K562 (cell line): ENCODE measurements at regions not wholly inside any gene's neighbourhood (a gene's known extent, or its start where the extent isn't known, plus 50 kb on each side); places are given as distances from the start of the nearest gene placed in this dataset.

Experiments
- ATAC-seq: fragments of 200-7000 bp; cut with Tn5 transposase; 3 replicates; pipeline ENCODE4 v1.9.1; 2020; ENCODE audit warnings: moderate library complexity
- BruUV-seq: library from RNA; stranded (reverse); fragments of 400-500 nt; replicated peaks from 2 replicates; lab custom pipeline; 2021; lab: Mats Ljungman, UMichigan
- CTCF ChIA-PET: fragments of 300-600 bp; formaldehyde crosslinking; extraction: SDS; loops from one replicate; lab custom pipeline; 2021; ENCODE audit warnings: low intra/inter-chr PET ratio; lab: Yijun Ruan, JAX
- POLR2A ChIA-PET: fragments of 300-600, 350-650 bp; sonication (Branson Sonifier 250); formaldehyde crosslinking; extraction: SDS; loops from one replicate; lab custom pipeline; 2021; ENCODE audit warnings: antibody characterized with exemption, inconsistent platforms; lab: Yijun Ruan, JAX
- DNase-seq, 4 experiments: peaks; one replicate each; pipeline versions ENCODE4 v3.0.0 to v3.0.0-alpha.2; 2011 to 2018; ENCODE audit warnings: low spot score in 3 of 4, mixed read lengths in 3 of 4; ENCODE audit errors: extremely low read depth in 1 of 4
- FAIRE-seq: peaks from 2 replicates; lab custom pipeline; 2011; peaks lifted over from hg19 to GRCh38; lab: Jason Lieb, UNC
- H2AFZ ChIP-seq: 2 replicates; pipeline ENCODE4 v1.6.0; 2011; ENCODE audit warnings: low read depth, low read length, control low read depth, inconsistent platforms
- H3K27ac ChIP-seq: fragments of 200-600 bp; 3 replicates; pipeline ENCODE4 v1.8.0; 2011; ENCODE audit warnings: low read depth, mild to moderate bottlenecking, control low read depth, inconsistent platforms, low read length, moderate library complexity, mixed read lengths; ENCODE audit errors: extremely low read depth
- H3K27me3 ChIP-seq, 2 experiments: fragments of 300-600 bp in 1 of 2; 2 replicates in 1 of 2; 3 replicates in 1 of 2; pipeline versions ENCODE4 v1.6.0 to v1.8.0; 2011; ENCODE audit warnings: inconsistent platforms in 2 of 2, low read length in 2 of 2, mild to moderate bottlenecking in 1 of 2, mixed read lengths in 1 of 2, moderate library complexity in 1 of 2; ENCODE audit not compliant: control insufficient read depth in 2 of 2, insufficient read depth in 2 of 2
- H3K36me3 ChIP-seq: fragments of 300-600 bp; 3 replicates; pipeline ENCODE4 v1.8.0; 2011; ENCODE audit warnings: mild to moderate bottlenecking, low read length, inconsistent platforms; ENCODE audit not compliant: control insufficient read depth, insufficient read depth
- H3K4me1 ChIP-seq, 2 experiments: fragments of 200-600 bp in 1 of 2; replicated peaks in 1 of 2; 2 replicates in 1 of 2; 3 replicates in 1 of 2; pipeline versions ENCODE4 v1.5.1 to v1.8.0; 2011; ENCODE audit warnings: inconsistent platforms in 2 of 2, low read length in 2 of 2, mild to moderate bottlenecking in 1 of 2, mixed read lengths in 1 of 2, moderate library complexity in 1 of 2; ENCODE audit not compliant: control insufficient read depth in 2 of 2, insufficient read depth in 2 of 2
- H3K4me2 ChIP-seq: 2 replicates; pipeline ENCODE4 v1.6.1; 2011; ENCODE audit warnings: low read length, control low read depth, inconsistent platforms, mixed read lengths; ENCODE audit not compliant: insufficient read depth
- H3K4me3 ChIP-seq: fragments of 200-600 bp; sonication (generic), shearing (Covaris generic); 2 replicates; pipeline ENCODE4 v1.5.1; 2016; ENCODE audit warnings: control low read depth, inconsistent platforms
- H3K79me2 ChIP-seq: fragments of 200-600 bp; 3 replicates; pipeline ENCODE4 v1.8.0; 2011; ENCODE audit warnings: low read length, inconsistent platforms; ENCODE audit not compliant: control insufficient read depth, insufficient read depth
- H3K9ac ChIP-seq, 2 experiments: 2 replicates each; pipeline versions ENCODE4 v1.6.0 to v1.6.1; 2011; ENCODE audit warnings: low read depth in 2 of 2, low read length in 2 of 2, control low read depth in 1 of 2, inconsistent platforms in 1 of 2, mild to moderate bottlenecking in 1 of 2, mixed read lengths in 1 of 2; ENCODE audit not compliant: insufficient read depth in 1 of 2
- H3K9me1 ChIP-seq: one replicate; pipeline ENCODE4 v1.6.0; 2011; ENCODE audit warnings: inconsistent platforms, mild to moderate bottlenecking, low read length, moderate library complexity; ENCODE audit not compliant: control insufficient read depth, insufficient read depth
- H3K9me3 ChIP-seq: replicated peaks from 2 replicates; pipeline ENCODE4 v1.5.1; 2011; ENCODE audit warnings: low read depth, low read length, inconsistent platforms; ENCODE audit not compliant: control insufficient read depth, insufficient read depth
- H4K20me1 ChIP-seq: replicated peaks from 2 replicates; pipeline ENCODE4 v1.6.1; 2011; ENCODE audit warnings: low read length, inconsistent platforms, mixed read lengths; ENCODE audit not compliant: control insufficient read depth, insufficient read depth
- EZH2 ChIP-seq: IDR thresholded peaks from 2 replicates; pipeline ENCODE4 v1.6.1; 2012; ENCODE audit warnings: low read depth, mild to moderate bottlenecking, inconsistent platforms, low read length, borderline replicate concordance
- JUN ChIP-seq, 2 experiments: sonication (generic) in 1 of 2; formaldehyde crosslinking in 1 of 2; IDR thresholded peaks; 2 replicates each; pipeline versions ENCODE4 v1.6.1 to v1.8.0; 2012 to 2022; ENCODE audit warnings: borderline replicate concordance in 2 of 2, mild to moderate bottlenecking in 2 of 2, improper control_type of control experiment in 1 of 2, low read depth in 1 of 2, low read length in 1 of 2, missing genetic modification reagents in 1 of 2
- MLLT1 ChIP-seq, 2 experiments: fragments of 450-650 bp; IDR thresholded peaks; 2 replicates each; pipeline ENCODE4 v1.6.1; 2016
- NR4A1 ChIP-seq, 2 experiments: fragments of 250-450 bp in 1 of 2; fragments of 450-650 bp in 1 of 2; sonication (Bioruptor Pico) in 1 of 2; IDR thresholded peaks; 2 replicates each; pipeline versions ENCODE4 v1.4.0 to v1.6.1; 2016 to 2020; ENCODE audit warnings: mild to moderate bottlenecking in 2 of 2, missing compliant biosample characterization in 1 of 2, missing genetic modification characterization in 1 of 2, moderate library complexity in 1 of 2
- NUFIP1 ChIP-seq: fragments of 450-650 bp; IDR thresholded peaks from 2 replicates; pipeline ENCODE4 v1.6.1; 2018; ENCODE audit not compliant: partially characterized antibody
- ZBTB49 ChIP-seq: sonication (generic); formaldehyde crosslinking; IDR thresholded peaks from 2 replicates; pipeline ENCODE4 v1.8.0; 2022; ENCODE audit warnings: missing genetic modification reagents, mild to moderate bottlenecking, borderline replicate concordance
- WGBS: fragments of 100-300 bp; shearing (Covaris generic); methylation state at CpG from one replicate; pipeline ENCODE4 v1.1.6; 2016; ENCODE audit warnings: low coverage, mixed read lengths; ENCODE audit not compliant: insufficient coverage; ENCODE audit errors: missing lambda C conversion rate; 5-methylcytosine and 5-hydroxymethylcytosine counted together
- in situ Hi-C: fragments of 300-500 bp; cut with MboI; formaldehyde crosslinking; loops from 4 replicates; pipeline ENCODE4 v1.15.0; 2018; ENCODE audit warnings: inconsistent platforms, mixed read lengths
- intact Hi-C: fragments of 100-400 bp; cut with micrococcal nuclease; formaldehyde crosslinking; loops from 2 replicates; pipeline ENCODE4 v1.14.2; 2022

- Histone ChIP-seq H3K27ac (no peak overlapping the region), H3K79me2 (no peaks in the 10 kb centered on the region), H3K9ac (no peak overlapping the region), H3K9me1 (no peaks in the 10 kb centered on the region), H3K4me1 (no peaks in the 10 kb centered on the region), H2AFZ (no peak overlapping the region), H3K4me3 (no peak overlapping the region), H3K27me3 (no peaks in the 10 kb centered on the region), H3K36me3 (no peaks in the 10 kb centered on the region), H4K20me1 (no peaks in the 10 kb centered on the region), H3K4me2 (no peak overlapping the region), H3K9me3 (no peaks in the 10 kb centered on the region)
- POLR2A ChIA-PET, result no interaction called here
- intact Hi-C loops (no loop called here), in situ Hi-C loops (no loop called here)
- CTCF ChIA-PET, result no interaction called here
- WGBS, result 5% methylated on average over 4 of the region's 4 CpGs
- no peak for DNase-seq
- no peak for ATAC-seq
- no peak for FAIRE-seq
- BruUV-seq, result no TSS peak
- TF ChIP-seq EZH2, result no peak
- no peak for TF ChIP-seq JUN (IDR thresholded peaks at IDR 0.05; ENCODE audit: borderline replicate concordance, low read depth, low read length)
- TF ChIP-seq JUN (CRISPR knock-in tag; IDR thresholded peaks at IDR 0.05; ENCODE audit: borderline replicate concordance), result no peak
- TF ChIP-seq NR4A1 (CRISPR knock-in tag; IDR thresholded peaks at IDR 0.05), result no peak
- no peak for TF ChIP-seq NR4A1 (tag; IDR thresholded peaks at IDR 0.05)
- no peak for TF ChIP-seq NUFIP1
- TF ChIP-seq ZBTB49 (CRISPR knock-in tag), result no peak
- no peak for TF ChIP-seq MLLT1 (IDR thresholded peaks at IDR 0.05)
Observed at GRCh38 chr2:36044411-36044810, 311.2 kb upstream of the CRIM1 start.
